ENCODE measurements at regions not wholly inside any gene's neighbourhood (a gene's known extent, or its start where the extent isn't known, plus 50 kb on each side); places are given as distances from the start of the nearest gene placed in this dataset.

- DNase-seq (ENCODE audit: low read depth in 2 of 3, low spot score in 2 of 3): no peak
These were observed 88.3 kb upstream of the ATP2B1 start for GRCh38 chr12:89796798-89797382.

DNA sequence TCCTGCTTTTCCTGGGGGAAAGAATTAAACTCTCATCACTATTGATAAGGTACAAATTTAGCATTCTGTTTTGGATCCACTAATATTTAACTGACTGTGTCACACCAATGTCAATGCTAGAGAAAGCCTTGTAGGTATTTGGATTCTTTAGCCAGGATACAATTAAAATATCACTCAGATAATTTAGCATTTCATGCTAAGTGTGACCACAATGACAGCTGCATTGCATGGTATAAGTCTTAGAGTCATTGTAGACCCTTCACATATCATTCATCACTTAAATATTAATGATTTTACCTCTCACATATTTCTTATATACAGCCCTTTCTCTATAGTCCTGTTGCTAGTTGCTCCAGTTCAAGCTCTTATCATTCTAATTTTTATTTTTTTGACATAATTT lies 85.3 kb upstream of the ATP2B1 start:
- no peak for DNase-seq (ENCODE audit: low read depth in 2 of 3, low spot score in 2 of 3)

- no peak for DNase-seq (ENCODE audit: low read depth in 2 of 3, low spot score in 2 of 3)
These were observed 82.6 kb upstream of the ATP2B1 start for GRCh38 chr12:89791286-89791685.

GRCh38 chr12:89789862-89790261 lies 81.2 kb upstream of the ATP2B1 start:
- DNase-seq (ENCODE audit: low read depth in 2 of 3, low spot score in 2 of 3): no peak

- DNase-seq (ENCODE audit: low read depth in 2 of 3, low spot score in 2 of 3): no peak
These were observed 79.1 kb upstream of the ATP2B1 start for GRCh38 chr12:89787763-89788162.

GRCh38 chr12:89786177-89786810 lies 77.7 kb upstream of the ATP2B1 start:
- DNase-seq (ENCODE audit: low read depth in 2 of 3, low spot score in 2 of 3): no peak

DNA sequence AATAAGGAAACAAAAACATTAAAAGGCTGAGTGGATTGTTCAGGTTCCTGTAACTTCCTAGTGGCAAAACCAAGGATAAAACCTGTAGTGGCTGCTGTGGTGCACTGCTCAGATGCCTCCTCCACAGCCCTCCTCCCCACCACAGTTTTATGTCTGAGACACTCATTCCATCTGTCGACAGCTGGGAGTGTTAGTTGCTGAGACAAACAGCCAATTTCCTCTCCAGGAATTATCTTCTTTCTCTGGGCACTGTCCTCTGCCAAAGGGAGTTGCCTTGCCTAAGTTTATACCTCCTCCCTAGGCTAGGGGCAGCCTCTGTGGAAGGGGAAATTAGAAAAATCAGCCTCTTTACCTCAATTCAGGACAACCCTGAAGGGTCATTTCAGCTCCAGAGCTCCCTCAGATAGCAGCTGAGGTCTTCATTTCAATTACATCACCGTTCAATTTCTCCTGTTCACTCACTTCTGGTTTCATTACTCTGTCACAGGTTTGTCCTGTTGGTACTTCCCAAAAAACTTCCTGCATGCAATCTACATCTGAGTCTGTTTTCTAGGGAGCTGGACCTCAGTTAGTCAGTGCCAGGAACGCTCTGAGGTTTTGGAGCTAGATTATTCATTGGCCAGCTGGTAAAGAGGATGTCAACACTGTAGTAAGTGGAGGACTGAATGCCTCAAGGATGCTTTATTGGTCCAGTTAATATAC lies 74.9 kb upstream of the ATP2B1 start:
- DNase-seq (ENCODE audit: low read depth in 2 of 3, low spot score in 2 of 3): no peak

GRCh38 chr12:89782807-89783206 lies 74.2 kb upstream of the ATP2B1 start:
- DNase-seq (ENCODE audit: low read depth in 2 of 3, low spot score in 2 of 3): no peak

GRCh38 chr12:89781946-89782550 lies 73.4 kb upstream of the ATP2B1 start:
- no peak for DNase-seq (ENCODE audit: low read depth in 2 of 3, low spot score in 2 of 3)

DNA sequence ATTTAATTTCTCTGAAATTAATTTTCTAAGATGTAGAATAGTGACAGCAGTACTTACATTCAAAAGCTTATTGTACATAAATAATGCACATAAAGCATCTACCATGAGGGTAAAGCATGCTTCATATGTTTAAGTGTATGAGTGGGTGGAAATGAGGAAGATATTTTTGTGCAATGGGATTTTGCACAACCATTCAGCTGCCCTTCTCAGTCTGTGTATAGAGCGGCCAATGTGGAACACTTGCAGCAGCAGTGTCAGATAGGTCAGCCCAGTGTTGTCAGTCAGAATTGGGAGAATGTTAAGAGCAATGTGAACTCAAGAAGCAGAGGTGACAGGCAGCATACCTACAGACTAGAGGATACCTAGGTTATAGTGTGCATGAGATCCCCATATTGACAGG lies 72.5 kb upstream of the ATP2B1 start:
- DNase-seq (ENCODE audit: low read depth in 2 of 3, low spot score in 2 of 3): no peak

- DNase-seq (ENCODE audit: low read depth in 2 of 3, low spot score in 2 of 3): no peak
These were observed 70.5 kb upstream of the ATP2B1 start for GRCh38 chr12:89779090-89779489.

DNA sequence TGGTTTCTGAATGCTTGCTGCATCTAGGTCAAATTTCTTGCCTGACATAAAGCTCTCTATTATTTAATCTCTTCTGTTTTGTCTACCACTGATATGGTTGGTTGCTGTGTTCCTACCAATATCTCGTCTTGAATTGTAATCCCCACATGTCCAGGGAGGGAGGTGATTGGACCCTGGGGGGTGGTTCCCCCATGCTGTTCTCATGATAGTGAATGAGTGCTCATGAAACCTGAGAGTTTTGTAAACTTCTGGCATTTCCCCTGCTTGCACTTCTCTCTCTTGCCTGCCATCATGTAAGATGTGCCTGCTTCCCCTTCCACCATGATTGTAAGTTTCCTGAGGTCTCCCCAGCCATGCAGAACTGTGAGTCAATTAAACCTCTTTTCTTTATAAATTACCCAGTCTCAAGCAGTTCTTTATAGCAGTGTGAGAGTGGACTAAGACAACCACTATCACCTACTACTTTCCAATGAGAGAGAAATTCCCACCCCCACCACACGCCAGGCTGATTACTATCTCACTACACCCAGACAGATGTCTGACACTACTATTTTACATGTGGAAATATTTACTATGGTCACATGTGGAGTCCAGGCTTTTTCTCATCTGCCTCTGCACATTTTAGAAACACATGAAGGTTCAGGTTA lies 69.2 kb upstream of the ATP2B1 start:
- no peak for DNase-seq (ENCODE audit: low read depth in 2 of 3, low spot score in 2 of 3)

DNA sequence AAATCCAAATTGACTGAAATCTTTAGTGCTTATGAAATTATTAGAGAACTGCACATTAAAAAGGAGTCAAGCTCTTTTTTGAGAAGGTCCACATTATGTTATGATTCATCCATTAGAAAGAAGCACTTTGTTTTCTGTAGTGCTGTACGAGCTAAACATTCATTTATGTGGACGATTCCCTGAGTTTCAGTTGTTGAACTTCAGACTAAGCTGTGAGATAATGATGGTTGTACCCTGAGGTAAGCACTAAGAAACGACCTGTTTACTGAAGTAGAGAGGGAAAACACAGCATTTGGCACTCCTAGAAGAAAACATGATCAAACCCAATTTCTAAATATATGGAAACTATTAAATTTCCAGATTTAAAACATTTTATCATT lies 67.3 kb upstream of the ATP2B1 start:
- DNase-seq (ENCODE audit: low read depth in 2 of 3, low spot score in 2 of 3): no peak

DNA sequence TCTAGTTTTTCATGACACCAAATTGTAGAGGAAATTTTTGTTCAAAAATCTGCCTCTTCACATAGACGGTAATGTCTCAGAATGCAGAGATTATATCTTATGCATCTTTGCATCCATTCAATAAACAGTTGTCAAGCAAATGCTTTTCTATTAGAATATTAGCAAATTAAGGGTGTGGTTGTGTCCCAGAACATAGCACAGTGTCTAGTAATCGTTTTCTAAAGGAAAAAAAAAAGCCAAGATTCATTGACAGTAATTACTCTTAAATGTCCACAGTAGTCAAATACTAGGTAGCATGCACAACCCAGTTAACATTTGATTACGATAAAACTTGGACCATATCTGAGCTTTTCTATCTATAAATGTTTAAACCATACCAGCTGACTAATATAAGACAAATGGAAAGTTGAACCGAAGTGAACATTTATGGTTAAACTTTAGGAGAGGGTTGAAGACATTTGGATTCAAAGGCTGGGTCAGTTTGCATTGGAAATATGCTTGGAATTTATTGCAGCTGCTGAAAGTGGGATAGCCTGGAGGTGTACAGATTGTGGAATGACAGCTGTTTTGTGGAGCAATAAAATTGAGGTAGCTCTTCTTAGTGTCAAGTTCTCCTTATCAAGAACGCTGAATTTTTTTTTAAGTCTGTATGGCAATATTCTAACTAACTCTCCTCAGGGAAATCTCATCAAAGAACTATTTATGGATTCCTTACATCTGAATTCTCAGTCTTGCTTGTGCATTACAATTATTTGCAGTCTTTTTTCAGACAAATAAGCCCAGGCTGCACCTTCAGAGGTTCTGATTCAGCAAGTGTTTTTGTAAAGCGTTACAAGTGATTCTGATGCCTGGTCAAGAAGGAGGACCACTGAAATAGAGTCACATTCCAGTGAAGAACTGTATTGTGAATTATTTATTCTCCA lies 66.7 kb upstream of the ATP2B1 start:
- DNase-seq (ENCODE audit: low read depth in 2 of 3, low spot score in 2 of 3): no peak

DNA sequence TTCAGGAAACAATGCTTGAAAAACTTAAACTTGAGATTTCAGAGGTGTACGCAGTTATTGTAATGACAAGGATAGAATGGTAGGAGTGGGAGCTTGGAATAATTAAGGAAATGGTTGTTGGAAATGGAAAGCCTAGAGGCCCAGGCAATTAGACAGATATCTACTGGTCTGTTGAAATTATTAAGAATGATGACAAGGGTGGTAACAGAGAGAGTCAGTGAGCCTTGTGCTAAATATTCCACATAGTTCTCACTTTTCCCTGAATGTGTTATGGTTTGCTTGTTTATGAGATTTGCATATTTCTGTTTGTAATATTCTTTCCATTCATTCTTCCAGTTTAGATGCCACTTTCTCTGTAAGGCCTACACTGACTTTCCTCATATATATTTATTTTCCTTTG lies 66.0 kb upstream of the ATP2B1 start:
- DNase-seq (ENCODE audit: low read depth in 2 of 3, low spot score in 2 of 3): no peak

DNA sequence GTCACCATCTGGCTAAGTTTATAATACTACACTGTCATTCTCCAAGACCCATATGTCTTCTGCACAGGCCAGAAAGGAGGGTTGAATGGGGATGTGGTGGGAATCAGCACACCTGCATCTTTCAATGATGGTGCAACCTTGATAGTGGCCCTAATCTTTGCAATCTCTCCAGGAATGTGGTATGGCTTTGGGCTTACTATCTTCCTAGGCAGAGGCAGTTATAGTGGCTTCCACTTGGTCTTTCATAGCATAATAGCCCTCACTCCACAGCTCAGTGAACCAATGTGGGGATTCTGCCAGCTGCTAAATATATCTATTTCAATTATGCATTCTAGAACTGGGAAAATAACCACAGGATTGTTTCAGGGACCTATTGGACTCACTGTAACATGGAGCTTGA lies 61.8 kb upstream of the ATP2B1 start:
- no peak for DNase-seq (ENCODE audit: low read depth in 2 of 3, low spot score in 2 of 3)

- no peak for DNase-seq (ENCODE audit: low read depth in 2 of 3, low spot score in 2 of 3)
These were observed 60.8 kb upstream of the ATP2B1 start for GRCh38 chr12:89769483-89769818.

- DNase-seq (ENCODE audit: low read depth in 2 of 3, low spot score in 2 of 3): no peak
These were observed 60.2 kb upstream of the ATP2B1 start for GRCh38 chr12:89768586-89769482.

DNA sequence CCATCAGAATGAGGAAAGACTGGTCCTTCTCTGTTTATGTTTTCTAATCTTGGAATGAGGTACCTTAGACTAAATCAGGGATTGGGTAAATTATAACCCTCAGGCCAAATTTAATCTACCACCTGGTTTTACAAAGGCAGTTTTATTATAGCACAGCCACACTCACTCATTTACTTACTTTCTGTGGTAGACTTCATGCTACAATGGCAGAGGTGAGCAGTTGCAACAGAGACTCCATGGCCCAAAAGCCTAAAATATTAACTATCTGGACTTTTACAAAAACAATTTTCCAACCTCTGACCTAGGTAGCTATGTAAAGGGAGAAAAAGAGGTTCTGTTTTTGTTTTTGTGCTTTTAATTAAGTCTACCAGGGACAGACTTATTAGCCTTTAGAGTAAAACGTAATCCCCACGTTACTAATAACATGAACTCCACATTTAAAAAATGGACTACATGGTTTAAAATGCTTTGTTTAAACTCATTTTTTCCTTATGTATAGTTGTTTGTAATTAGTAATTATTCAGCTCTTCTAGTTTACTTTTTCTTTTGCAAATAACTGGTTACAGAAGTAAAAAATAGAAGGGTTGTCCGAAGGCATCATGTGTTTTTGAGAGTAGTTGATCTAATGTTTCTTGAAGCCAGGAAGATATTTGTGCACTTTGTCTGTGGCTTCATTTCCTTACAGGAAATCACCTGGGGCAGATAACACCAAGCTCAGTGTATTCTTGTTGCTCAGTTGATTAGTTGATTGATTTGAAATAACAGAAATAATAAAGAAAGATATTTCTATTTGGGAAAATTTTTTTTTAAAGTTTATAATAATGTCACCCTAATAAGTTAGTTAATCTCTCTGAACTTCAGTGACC lies 57.6 kb upstream of the ATP2B1 start:
- DNase-seq (ENCODE audit: low read depth in 2 of 3, low spot score in 2 of 3): no peak
